Right atrium auricular region (tissue), 2 donors: ENCODE measurements at regions not wholly inside any gene's neighbourhood (a gene's known extent, or its start where the extent isn't known, plus 50 kb on each side); places are given as distances from the start of the nearest gene placed in this dataset.

Experiments
- DNase-seq: peaks from one replicate; pipeline ENCODE4 v3.0.0-alpha.2; 2019; ENCODE audit warnings: low spot score
- H3K27ac ChIP-seq, 2 donors: fragments of 200-600 bp; sonication (generic); 1 replicate in 1 of 2; 2 replicates in 1 of 2; pipeline ENCODE4 v1.5.1; 2016 to 2019
- H3K27me3 ChIP-seq, 2 donors: fragments of 200-600 bp; sonication (generic); one replicate each; pipeline versions ENCODE4 v1.5.1 to v1.6.0; 2017 to 2019
- H3K36me3 ChIP-seq: fragments of 200-600 bp; sonication (generic); one replicate; pipeline ENCODE4 v1.5.1; 2016
- H3K4me1 ChIP-seq, 2 donors: fragments of 200-600 bp; sonication (generic); one replicate each; pipeline versions ENCODE4 v1.5.1 to v1.6.0; 2017 to 2019
- H3K4me3 ChIP-seq, 2 donors: fragments of 200-600 bp; sonication (generic); 1 replicate in 1 of 2; 2 replicates in 1 of 2; pipeline ENCODE4 v1.5.1; 2017 to 2019; ENCODE audit warnings: mild to moderate bottlenecking in 1 of 2, moderate library complexity in 1 of 2
- H3K9me3 ChIP-seq, 2 donors: fragments of 200-600 bp; sonication (generic); one replicate each; pipeline ENCODE4 v1.5.1; 2019
- CTCF ChIP-seq, 2 donors: fragments of 200-600 bp; sonication (generic); IDR thresholded peaks; one replicate each; pipeline ENCODE4 v1.5.1; 2019; ENCODE audit warnings: antibody characterized with exemption in 2 of 2

GRCh38 chr2:120910164-120910563, 174.5 kb downstream of the GLI2 start:
- Histone ChIP-seq H3K36me3 (no peaks in the 10 kb centered on the region), H3K9me3 (no peaks in the 10 kb centered on the region), H3K4me1 (peaks cover 0 to 49% of the 10 kb centered on the region in 2 donors), H3K4me3 (no peak overlapping the region), H3K27me3 (no peaks in the 10 kb centered on the region), H3K27ac (peak overlapping the region in 1 of 2 donors; percentile 81)
- no peak for TF ChIP-seq CTCF (IDR thresholded peaks at IDR 0.05)
- DNase-seq = no peak

- TF ChIP-seq CTCF (IDR thresholded peaks at IDR 0.05) = no peak
- Histone ChIP-seq H3K4me3 (no peak overlapping the region), H3K27ac (peak overlapping the region; percentile 81 to 84), H3K36me3 (no peaks in the 10 kb centered on the region), H3K9me3 (no peaks in the 10 kb centered on the region), H3K27me3 (no peaks in the 10 kb centered on the region), H3K4me1 (peaks cover 0 to 54% of the 10 kb centered on the region in 2 donors)
- no peak for DNase-seq
These were observed 175.6 kb downstream of the GLI2 start for GRCh38 chr2:120910956-120911951.

- H3K4me3 ChIP-seq = peak overlapping the region in 1 of 2 donors; percentile 21
- peaks cover 0 to 58% of the 10 kb centered on the region in 2 donors for H3K4me1 ChIP-seq
- no peaks in the 10 kb centered on the region for H3K27me3 ChIP-seq
- TF ChIP-seq CTCF (IDR thresholded peaks at IDR 0.05) = no peak
- no peaks in the 10 kb centered on the region for H3K36me3 ChIP-seq
- H3K9me3 ChIP-seq = no peaks in the 10 kb centered on the region
- peak; percentile 79 for DNase-seq
- H3K27ac ChIP-seq = peak overlapping the region; percentile 81 to 84
These were observed 176.7 kb downstream of the GLI2 start for GRCh38 chr2:120912101-120912985.

GRCh38 chr2:120913972-120914838, 178.5 kb downstream of the GLI2 start:
- H3K4me3 ChIP-seq = no peak overlapping the region

More at GRCh38 chr2:120913972-120914838, 178.5 kb downstream of the GLI2 start:
- H3K27ac ChIP-seq = peak overlapping the region; percentile 81 to 84
- no peaks in the 10 kb centered on the region for H3K27me3 ChIP-seq
- no peaks in the 10 kb centered on the region for H3K9me3 ChIP-seq
- no peaks in the 10 kb centered on the region for H3K36me3 ChIP-seq
- TF ChIP-seq CTCF (IDR thresholded peaks at IDR 0.05) = no peak
- no peak for DNase-seq
- peaks cover 0 to 58% of the 10 kb centered on the region in 2 donors for H3K4me1 ChIP-seq
